T1000 (cell line): ENCODE measurements at regions not wholly inside any gene's neighbourhood (a gene's known extent, or its start where the extent isn't known, plus 50 kb on each side); places are given as distances from the start of the nearest gene placed in this dataset.
"Not testable (repeated sequence)": the region's sequence is repeated elsewhere in the genome, so short reads cannot be mapped to it uniquely, and the experiment has no call there.

Experiments used
- DNase-seq: peaks from one replicate; lab custom pipeline; 2025; ENCODE audit warnings: mixed read lengths; lab: John Stamatoyannopoulos, UW

GRCh38 chr17:49898366-49899190 lies 50.7 kb upstream of the TAC4 start:
- no peak for DNase-seq

GRCh38 chr17:49899191-49899485 lies 51.3 kb upstream of the TAC4 start:
- no peak for DNase-seq

- DNase-seq = no peak
These were observed 51.7 kb upstream of the TAC4 start for GRCh38 chr17:49899588-49899987.

- DNase-seq = not testable (repeated sequence)
These were observed 52.9 kb upstream of the TAC4 start for GRCh38 chr17:49900801-49901200.

GRCh38 chr17:49901460-49902331 lies 53.8 kb upstream of the TAC4 start:
- DNase-seq = no peak

- no peak for DNase-seq
These were observed 55.7 kb upstream of the TAC4 start for GRCh38 chr17:49903523-49903922.

GRCh38 chr17:49904893-49905292 lies 57.0 kb upstream of the TAC4 start:
- DNase-seq = no peak

- no peak for DNase-seq
These were observed 58.8 kb upstream of the TAC4 start for GRCh38 chr17:49906531-49907136.

- DNase-seq = no peak
These were observed 59.4 kb upstream of the TAC4 start for GRCh38 chr17:49907279-49907678.

GRCh38 chr17:49908782-49909714 lies 59.9 kb upstream of the DLX4 start:
- DNase-seq = no peak

GRCh38 chr17:49910094-49910857 lies 58.7 kb upstream of the DLX4 start:
- no peak for DNase-seq

- no peak for DNase-seq
These were observed 58.2 kb upstream of the DLX4 start for GRCh38 chr17:49910858-49911204.

- DNase-seq = no peak
These were observed 57.3 kb upstream of the DLX4 start for GRCh38 chr17:49911719-49912118.

- peak; percentile 44 for DNase-seq
These were observed 55.5 kb upstream of the DLX4 start for GRCh38 chr17:49913226-49914095.

- DNase-seq = peak; percentile 44
These were observed 54.9 kb upstream of the DLX4 start for GRCh38 chr17:49914096-49914490.

- no peak for DNase-seq
These were observed 54.3 kb upstream of the DLX4 start for GRCh38 chr17:49914664-49915063.

GRCh38 chr17:49915260-49915659 lies 53.7 kb upstream of the DLX4 start:
- no peak for DNase-seq

- DNase-seq = no peak
These were observed 53.3 kb upstream of the DLX4 start for GRCh38 chr17:49915670-49916069.

GRCh38 chr17:49916854-49917515 lies 52.0 kb upstream of the DLX4 start:
- no peak for DNase-seq

GRCh38 chr17:49918591-49918990 lies 50.4 kb upstream of the DLX4 start:
- DNase-seq = no peak
